ENCODE measurements at regions not wholly inside any gene's neighbourhood (a gene's known extent, or its start where the extent isn't known, plus 50 kb on each side); places are given as distances from the start of the nearest gene placed in this dataset.

DNA sequence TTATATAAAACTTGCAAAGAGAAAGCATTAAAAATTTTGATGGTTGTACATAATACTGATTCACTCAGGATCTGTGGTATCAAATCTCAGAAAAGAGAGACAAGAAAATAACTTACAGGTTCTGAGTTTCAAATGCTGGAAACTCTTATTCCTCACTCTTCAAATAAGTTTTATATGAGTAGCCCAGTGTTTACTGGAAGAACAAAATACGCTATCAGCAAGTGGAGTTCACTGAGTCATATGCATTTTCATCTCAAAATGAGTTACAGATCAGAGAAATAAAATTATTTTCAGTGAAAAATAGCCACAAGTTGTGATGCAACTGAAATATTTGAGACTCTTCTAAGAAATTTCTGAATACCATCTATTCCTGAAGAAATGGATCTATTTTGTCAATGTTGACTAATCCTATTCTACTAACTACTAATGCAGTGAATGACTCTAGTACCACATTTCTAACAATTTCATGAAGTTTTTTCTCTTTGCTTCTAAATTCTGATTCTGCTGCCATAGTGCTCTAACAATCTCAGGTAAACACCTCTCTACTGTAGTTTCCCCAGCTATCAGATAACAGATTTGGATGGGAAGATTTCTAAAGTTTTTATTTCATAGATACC is 391.7 kb downstream of the ZEB2 start:
- H3K4me3 ChIP-seq = no peak overlapping the region
- no peaks in the 10 kb centered on the region for H3K9me3 ChIP-seq
- H3K27ac ChIP-seq = no peak overlapping the region
- no peaks in the 10 kb centered on the region for H3K4me1 ChIP-seq
- no peaks in the 10 kb centered on the region for H3K36me3 ChIP-seq
- intact Hi-C loops (cut with DNase I; ENCODE audit: low total_unique reads) = no loop called here
- WGBS, 5 donors = 87 to 95% (median 93%) methylated on average over 1 of the region's 1 CpG
- no peaks in the 10 kb centered on the region for H3K27me3 ChIP-seq
- TF ChIP-seq POLR2AphosphoS5 (IDR thresholded peaks at IDR 0.05) (no peak), POLR2A (IDR thresholded peaks at IDR 0.05) (no peak), EP300 (IDR thresholded peaks at IDR 0.05) (no peak)
- TF ChIP-seq, protein P1, sequence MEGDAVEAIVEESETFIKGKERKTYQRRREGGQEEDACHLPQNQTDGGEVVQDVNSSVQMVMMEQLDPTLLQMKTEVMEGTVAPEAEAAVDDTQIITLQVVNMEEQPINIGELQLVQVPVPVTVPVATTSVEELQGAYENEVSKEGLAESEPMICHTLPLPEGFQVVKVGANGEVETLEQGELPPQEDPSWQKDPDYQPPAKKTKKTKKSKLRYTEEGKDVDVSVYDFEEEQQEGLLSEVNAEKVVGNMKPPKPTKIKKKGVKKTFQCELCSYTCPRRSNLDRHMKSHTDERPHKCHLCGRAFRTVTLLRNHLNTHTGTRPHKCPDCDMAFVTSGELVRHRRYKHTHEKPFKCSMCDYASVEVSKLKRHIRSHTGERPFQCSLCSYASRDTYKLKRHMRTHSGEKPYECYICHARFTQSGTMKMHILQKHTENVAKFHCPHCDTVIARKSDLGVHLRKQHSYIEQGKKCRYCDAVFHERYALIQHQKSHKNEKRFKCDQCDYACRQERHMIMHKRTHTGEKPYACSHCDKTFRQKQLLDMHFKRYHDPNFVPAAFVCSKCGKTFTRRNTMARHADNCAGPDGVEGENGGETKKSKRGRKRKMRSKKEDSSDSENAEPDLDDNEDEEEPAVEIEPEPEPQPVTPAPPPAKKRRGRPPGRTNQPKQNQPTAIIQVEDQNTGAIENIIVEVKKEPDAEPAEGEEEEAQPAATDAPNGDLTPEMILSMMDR (IDR thresholded peaks at IDR 0.05) = no peak
- DNase-seq = no peak

DNA sequence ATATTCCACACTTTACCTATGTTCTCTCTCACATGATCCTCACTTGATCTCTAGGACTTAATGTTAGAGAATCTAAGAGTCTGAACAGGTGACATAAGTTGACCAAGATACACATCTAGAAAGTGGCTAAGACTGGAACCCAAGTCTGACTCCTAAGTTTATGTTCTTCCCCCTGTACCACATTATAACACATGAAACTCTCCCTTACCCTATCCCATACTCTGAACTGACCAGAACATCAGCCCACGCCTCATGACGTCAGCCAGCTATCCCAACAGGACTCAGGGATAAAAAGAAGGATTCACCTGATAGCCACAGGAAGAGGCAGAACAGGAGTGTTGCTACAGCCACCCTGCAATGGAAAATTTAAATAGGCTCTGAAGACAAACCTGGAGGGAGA is 392.2 kb downstream of the ZEB2 start:
- Histone ChIP-seq H3K4me1 (no peaks in the 10 kb centered on the region), H3K36me3 (no peaks in the 10 kb centered on the region), H3K4me3 (no peak overlapping the region), H3K9me3 (no peaks in the 10 kb centered on the region), H3K27ac (no peak overlapping the region), H3K27me3 (no peaks in the 10 kb centered on the region)
- TF ChIP-seq, protein P1 (IDR thresholded peaks at IDR 0.05) = no peak
- TF ChIP-seq POLR2A (IDR thresholded peaks at IDR 0.05) (no peak), EP300 (IDR thresholded peaks at IDR 0.05) (no peak), POLR2AphosphoS5 (IDR thresholded peaks at IDR 0.05) (no peak)
- intact Hi-C loops (cut with DNase I; ENCODE audit: low total_unique reads) = no loop called here
- WGBS, 5 donors = 91 to 100% (median 96%) methylated on average over 2 of the region's 2 CpGs
- DNase-seq = no peak

DNA sequence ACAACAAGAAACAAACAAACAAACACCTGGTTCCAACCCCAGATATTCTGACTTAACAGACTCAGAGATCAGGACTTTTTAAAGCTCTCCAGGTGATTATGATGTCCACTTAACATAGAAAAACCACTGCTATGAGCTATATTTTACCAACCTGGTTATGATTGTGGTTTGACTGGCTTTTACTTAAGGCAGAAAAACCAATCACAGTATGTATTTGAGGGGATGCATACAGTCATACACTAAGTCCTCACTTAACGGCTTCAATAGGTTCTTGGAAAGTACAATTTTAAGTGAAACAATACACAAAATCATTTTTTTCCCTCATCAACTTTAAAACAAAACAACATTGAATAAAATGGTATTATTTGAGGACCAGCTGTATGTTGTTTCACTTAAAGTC is 393.6 kb downstream of the ZEB2 start:
- no peaks in the 10 kb centered on the region for H3K36me3 ChIP-seq
- no peaks in the 10 kb centered on the region for H3K27me3 ChIP-seq
- no peak overlapping the region for H3K4me3 ChIP-seq
- H3K9me3 ChIP-seq = no peaks in the 10 kb centered on the region
- intact Hi-C loops (cut with DNase I; ENCODE audit: low total_unique reads) = no loop called here
- no peaks in the 10 kb centered on the region for H3K4me1 ChIP-seq
- 87 to 100% (median 94%) methylated on average over 1 of the region's 1 CpG for WGBS, 5 donors
- DNase-seq = no peak
- TF ChIP-seq EP300 (IDR thresholded peaks at IDR 0.05) (no peak), POLR2A (IDR thresholded peaks at IDR 0.05) (no peak), POLR2AphosphoS5 (IDR thresholded peaks at IDR 0.05) (no peak)
- TF ChIP-seq, protein P1 (IDR thresholded peaks at IDR 0.05) = no peak
- H3K27ac ChIP-seq = no peak overlapping the region

DNA sequence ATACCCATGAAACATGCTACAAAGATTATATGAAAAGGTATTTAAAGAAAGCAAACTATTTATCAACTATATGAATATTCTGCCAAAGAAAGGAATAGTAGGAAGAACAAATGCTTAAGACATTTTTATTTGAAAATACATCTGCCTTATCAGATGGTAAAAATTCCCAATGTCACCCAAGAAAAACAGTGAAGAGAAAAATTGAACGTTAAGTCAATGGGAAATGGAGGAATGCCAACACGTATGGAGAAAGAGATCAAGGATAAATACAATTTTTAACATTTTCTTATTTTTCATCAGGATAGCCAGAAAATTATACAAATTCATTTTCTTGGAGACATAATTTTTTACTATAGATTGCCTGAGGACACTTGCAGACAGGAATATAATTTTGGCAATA is 394.2 kb downstream of the ZEB2 start:
- no peak for DNase-seq
- TF ChIP-seq POLR2A (IDR thresholded peaks at IDR 0.05) = no peak
- no peak for TF ChIP-seq POLR2AphosphoS5 (IDR thresholded peaks at IDR 0.05)
- TF ChIP-seq, protein P1 (IDR thresholded peaks at IDR 0.05) = no peak
- TF ChIP-seq EP300 (IDR thresholded peaks at IDR 0.05) = no peak
- no peaks in the 10 kb centered on the region for H3K27me3 ChIP-seq
- intact Hi-C loops (cut with DNase I; ENCODE audit: low total_unique reads) = no loop called here
- no peaks in the 10 kb centered on the region for H3K9me3 ChIP-seq
- WGBS, 5 donors = 79 to 91% (median 86%) methylated on average over 2 of the region's 2 CpGs
- H3K4me1 ChIP-seq = no peaks in the 10 kb centered on the region
- H3K4me3 ChIP-seq = no peak overlapping the region
- H3K36me3 ChIP-seq = no peaks in the 10 kb centered on the region
- no peak overlapping the region for H3K27ac ChIP-seq
